Mesenchymal stem cell (in vitro differentiated cells and primary cell): ENCODE measurements at regions not wholly inside any gene's neighbourhood (a gene's known extent, or its start where the extent isn't known, plus 50 kb on each side); places are given as distances from the start of the nearest gene placed in this dataset.
"Not testable (repeated sequence)": the region's sequence is repeated elsewhere in the genome, so short reads cannot be mapped to it uniquely, and the experiment has no call there.

ENCODE experiments used
- DNase-seq: peaks from one replicate; pipeline ENCODE4 v3.0.0-alpha.2; 2013
- H2AFZ ChIP-seq: one replicate; pipeline ENCODE4 v1.6.1; 2013; ENCODE audit warnings: low read depth, mild to moderate bottlenecking, control low read depth, inconsistent platforms, low read length, moderate library complexity
- H2AK5ac ChIP-seq: 2 replicates; pipeline ENCODE4 v1.6.1; 2013; ENCODE audit warnings: low read length, moderate library complexity, mild to moderate bottlenecking, inconsistent platforms; ENCODE audit not compliant: severe bottlenecking
- H2BK120ac ChIP-seq: one replicate; pipeline ENCODE4 v1.6.1; 2013; ENCODE audit warnings: low read depth, mild to moderate bottlenecking, inconsistent platforms, low read length, moderate library complexity
- H2BK12ac ChIP-seq, 2 experiments: one replicate each; pipeline ENCODE4 v1.6.1; 2013; ENCODE audit warnings: inconsistent platforms in 2 of 2, low read length in 2 of 2, mild to moderate bottlenecking in 2 of 2, moderate library complexity in 2 of 2, control low read depth in 1 of 2
- H2BK15ac ChIP-seq: one replicate; pipeline ENCODE4 v1.6.1; 2013; ENCODE audit warnings: mild to moderate bottlenecking, low read depth, inconsistent platforms; ENCODE audit not compliant: poor library complexity, severe bottlenecking
- H2BK5ac ChIP-seq: 2 replicates; pipeline ENCODE4 v1.6.1; 2013; ENCODE audit warnings: low read depth, mild to moderate bottlenecking, low read length, control low read depth, inconsistent platforms; ENCODE audit not compliant: poor library complexity, severe bottlenecking
- H3K14ac ChIP-seq, 2 experiments: one replicate each; pipeline ENCODE4 v1.6.1; 2013; ENCODE audit warnings: inconsistent platforms in 2 of 2, low read length in 2 of 2, control low read depth in 1 of 2, mild to moderate bottlenecking in 1 of 2, moderate library complexity in 1 of 2
- H3K18ac ChIP-seq, 2 experiments: one replicate each; pipeline ENCODE4 v1.6.1; 2013; ENCODE audit warnings: inconsistent platforms in 2 of 2, low read length in 2 of 2, control low read depth in 1 of 2, low read depth in 1 of 2, mild to moderate bottlenecking in 1 of 2
- H3K23ac ChIP-seq, 2 experiments: one replicate each; pipeline ENCODE4 v1.6.1; 2013; ENCODE audit warnings: inconsistent platforms in 2 of 2, low read length in 2 of 2, mild to moderate bottlenecking in 2 of 2, moderate library complexity in 2 of 2, control low read depth in 1 of 2
- H3K27ac ChIP-seq: 2 replicates; pipeline ENCODE4 v1.5.1; 2013; ENCODE audit warnings: mild to moderate bottlenecking, moderate library complexity, low read length, control low read depth, inconsistent platforms; ENCODE audit not compliant: poor library complexity, severe bottlenecking
- H3K27me3 ChIP-seq, 2 experiments: 2 replicates each; pipeline versions ENCODE4 v1.6.1 to v1.7.0; 2013; ENCODE audit warnings: low read length in 2 of 2, mild to moderate bottlenecking in 2 of 2, moderate library complexity in 2 of 2, control low read depth in 1 of 2, inconsistent platforms in 1 of 2; ENCODE audit not compliant: control insufficient read depth in 1 of 2, insufficient read depth in 1 of 2
- H3K36me3 ChIP-seq, 2 experiments: 2 replicates each; pipeline versions ENCODE4 v1.6.1 to v1.7.0; 2013; ENCODE audit warnings: low read length in 2 of 2, control low read depth in 1 of 2, inconsistent platforms in 1 of 2, low read depth in 1 of 2, mild to moderate bottlenecking in 1 of 2; ENCODE audit not compliant: insufficient read depth in 2 of 2, control insufficient read depth in 1 of 2
- H3K4ac ChIP-seq, 2 experiments: one replicate each; pipeline ENCODE4 v1.6.1; 2013; ENCODE audit warnings: inconsistent platforms in 2 of 2, low read length in 2 of 2, mild to moderate bottlenecking in 2 of 2, moderate library complexity in 2 of 2, control low read depth in 1 of 2, low read depth in 1 of 2
- H3K4me1 ChIP-seq: 2 replicates; pipeline ENCODE4 v1.6.1; 2013; ENCODE audit warnings: low read depth, low read length, control low read depth; ENCODE audit not compliant: control insufficient read depth, insufficient read depth
- H3K4me2 ChIP-seq: 2 replicates; pipeline ENCODE4 v1.6.1; 2013; ENCODE audit warnings: low read length, mild to moderate bottlenecking, inconsistent platforms; ENCODE audit not compliant: poor library complexity, severe bottlenecking
- H3K4me3 ChIP-seq, 2 experiments: 2 replicates each; pipeline versions ENCODE4 v1.5.1 to v1.7.0; 2013; ENCODE audit warnings: low read length in 2 of 2, mild to moderate bottlenecking in 2 of 2, control low read depth in 1 of 2, low read depth in 1 of 2; ENCODE audit not compliant: insufficient read depth in 1 of 2
- H3K79me1 ChIP-seq: replicated peaks from 2 replicates; pipeline ENCODE4 v1.6.1; 2013; ENCODE audit warnings: mild to moderate bottlenecking, control low read depth, low read length, inconsistent platforms; ENCODE audit not compliant: poor library complexity, severe bottlenecking
- H3K9ac ChIP-seq: 2 replicates; pipeline ENCODE4 v1.7.0; 2013; ENCODE audit warnings: mild to moderate bottlenecking, low read length, moderate library complexity
- H3K9me3 ChIP-seq: 2 replicates; pipeline ENCODE4 v1.7.0; 2013; ENCODE audit warnings: mild to moderate bottlenecking, low read length; ENCODE audit not compliant: control insufficient read depth
- H4K8ac ChIP-seq: one replicate; pipeline ENCODE4 v1.6.1; 2013; ENCODE audit warnings: inconsistent platforms, mild to moderate bottlenecking, low read length, moderate library complexity
- H4K91ac ChIP-seq: one replicate; pipeline ENCODE4 v1.6.1; 2013; ENCODE audit warnings: mild to moderate bottlenecking, low read length, inconsistent platforms
- WGBS: methylation state at CpG from one replicate; pipeline ENCODE4 v1.1.7; 2013; ENCODE audit warnings: mixed read lengths; 5-methylcytosine and 5-hydroxymethylcytosine counted together

DNA sequence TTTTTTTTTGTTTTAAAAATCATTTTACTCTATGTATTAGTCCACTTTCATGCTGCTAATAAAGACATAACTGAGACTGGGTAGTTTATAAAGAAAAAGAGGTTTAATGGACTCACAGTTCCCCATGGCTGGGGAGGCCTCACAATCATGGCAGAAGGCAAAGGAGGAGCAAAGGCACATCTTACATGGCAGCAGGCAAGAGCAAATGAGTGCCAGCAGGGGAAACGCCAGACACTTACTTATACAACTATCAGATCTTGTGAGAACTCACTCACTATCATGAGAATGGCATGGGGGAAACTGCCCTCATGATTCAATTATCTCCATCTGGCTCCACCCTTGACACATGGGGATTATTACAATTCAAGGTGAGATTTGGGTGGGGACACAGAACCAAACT, 181.3 kb downstream of the MYLK4 start:
- H2BK5ac ChIP-seq, H3K14ac ChIP-seq, H3K4me3 ChIP-seq, H3K9ac ChIP-seq, H3K36me3 ChIP-seq, DNase-seq, H2AK5ac ChIP-seq, H2BK15ac ChIP-seq, H2BK120ac ChIP-seq, H2BK12ac ChIP-seq, H4K8ac ChIP-seq, H2AFZ ChIP-seq, H4K91ac ChIP-seq, H3K4me2 ChIP-seq, H3K18ac ChIP-seq, H3K27me3 ChIP-seq, H3K9me3 ChIP-seq, H3K4ac ChIP-seq, H3K79me1 ChIP-seq, H3K27ac ChIP-seq, H3K4me1 ChIP-seq, H3K23ac ChIP-seq: not testable (repeated sequence)
- WGBS, result 80% methylated on average over 1 of the region's 1 CpG

DNA sequence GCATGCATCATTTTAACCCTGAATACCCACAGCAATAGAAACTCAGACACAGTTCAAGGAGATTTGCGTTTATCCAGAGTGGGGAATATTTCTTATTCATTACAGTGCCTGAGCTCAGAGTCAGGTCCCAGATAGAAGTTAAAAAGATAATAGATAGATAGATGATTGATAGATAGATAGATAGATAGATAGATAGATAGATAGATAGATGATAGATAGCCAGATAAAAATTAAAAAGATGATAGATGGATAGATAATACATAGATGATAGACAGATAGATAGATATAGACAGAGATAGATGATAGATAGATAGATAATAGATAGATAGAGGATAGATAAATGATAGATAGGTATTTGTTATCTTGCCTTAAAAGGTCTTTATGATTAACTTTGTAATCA, 184.7 kb downstream of the MYLK4 start:
- Histone ChIP-seq H3K9ac (no peak overlapping the region), H3K23ac (no peak overlapping the region), H2BK12ac (no peak overlapping the region), H3K27ac (no peak overlapping the region), H3K9me3 (no peaks in the 10 kb centered on the region), H3K4ac (no peak overlapping the region), H3K18ac (no peak overlapping the region), H2BK5ac (no peak overlapping the region), H3K4me2 (no peak overlapping the region), H2BK120ac (no peak overlapping the region), H2BK15ac (no peak overlapping the region), H3K14ac (no peak overlapping the region), H2AK5ac (no peak overlapping the region), H4K91ac (no peak overlapping the region), H3K79me1 (no peaks in the 10 kb centered on the region), H3K27me3 (peaks cover 0 to 5% of the 10 kb centered on the region in 2 experiments), H3K36me3 (no peaks in the 10 kb centered on the region), H3K4me1 (no peaks in the 10 kb centered on the region), H2AFZ (no peak overlapping the region), H4K8ac (no peak overlapping the region), H3K4me3 (no peak overlapping the region)
- WGBS, result 80% methylated on average over 1 of the region's 1 CpG
- DNase-seq, result no peak

DNA sequence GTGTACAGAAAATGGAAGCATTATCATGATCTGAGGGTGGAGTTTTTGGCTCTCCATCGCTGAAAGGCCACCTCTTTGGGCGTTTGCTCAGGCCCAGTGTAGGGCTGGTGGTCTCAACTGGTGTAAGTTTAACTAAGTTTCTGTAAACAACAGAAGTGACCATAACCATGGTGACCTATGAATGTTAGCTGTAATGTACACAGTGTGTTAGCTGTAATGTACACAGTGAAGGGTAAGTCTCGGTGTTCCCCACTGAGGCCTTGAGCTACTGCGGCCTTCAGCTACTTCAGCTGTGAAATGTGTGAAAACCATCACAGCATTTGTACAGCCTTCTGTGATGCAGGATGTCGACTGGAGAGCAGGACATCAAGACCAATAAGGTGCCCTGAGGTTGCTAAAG, 185.2 kb downstream of the MYLK4 start:
- no peak overlapping the region for H3K4me3 ChIP-seq
- H3K14ac ChIP-seq, result no peak overlapping the region
- DNase-seq, result no peak
- H3K9ac ChIP-seq, result no peak overlapping the region
- H2BK15ac ChIP-seq, result no peak overlapping the region
- H3K18ac ChIP-seq, result no peak overlapping the region
- H2BK120ac ChIP-seq, result no peak overlapping the region
- H3K4me2 ChIP-seq, result no peak overlapping the region
- no peak overlapping the region for H2AFZ ChIP-seq
- H3K4me1 ChIP-seq, result no peaks in the 10 kb centered on the region
- 65% methylated on average over 5 of the region's 5 CpGs for WGBS
- H3K9me3 ChIP-seq, result no peaks in the 10 kb centered on the region
- no peak overlapping the region for H2AK5ac ChIP-seq
- H2BK5ac ChIP-seq, result no peak overlapping the region
- no peak overlapping the region for H4K91ac ChIP-seq
- H4K8ac ChIP-seq, result no peak overlapping the region
- H3K23ac ChIP-seq, result no peak overlapping the region
- H2BK12ac ChIP-seq, result no peak overlapping the region
- H3K27me3 ChIP-seq, result peaks cover 0 to 6% of the 10 kb centered on the region in 2 experiments
- H3K79me1 ChIP-seq, result no peaks in the 10 kb centered on the region
- no peak overlapping the region for H3K4ac ChIP-seq
- H3K36me3 ChIP-seq, result no peaks in the 10 kb centered on the region
- H3K27ac ChIP-seq, result no peak overlapping the region

GRCh38 chr6:2563635-2564034, 187.1 kb downstream of the MYLK4 start:
- Histone ChIP-seq H3K18ac (no peak overlapping the region), H3K4me1 (peaks cover 9% of the 10 kb centered on the region), H3K27me3 (peaks cover 0 to 6% of the 10 kb centered on the region in 2 experiments), H2AK5ac (no peak overlapping the region), H4K8ac (no peak overlapping the region), H4K91ac (no peak overlapping the region), H3K79me1 (no peaks in the 10 kb centered on the region), H3K9me3 (peaks cover 4% of the 10 kb centered on the region), H3K27ac (no peak overlapping the region), H3K4me3 (no peak overlapping the region), H2BK120ac (no peak overlapping the region), H2BK5ac (no peak overlapping the region), H2AFZ (no peak overlapping the region), H2BK12ac (no peak overlapping the region), H3K9ac (no peak overlapping the region), H3K4ac (no peak overlapping the region), H3K14ac (no peak overlapping the region), H3K4me2 (no peak overlapping the region), H3K36me3 (no peaks in the 10 kb centered on the region), H2BK15ac (no peak overlapping the region), H3K23ac (no peak overlapping the region)
- 85% methylated on average over 5 of the region's 6 CpGs for WGBS
- DNase-seq, result no peak
